KBM-7 (cell line): ENCODE measurements at regions not wholly inside any gene's neighbourhood (a gene's known extent, or its start where the extent isn't known, plus 50 kb on each side); places are given as distances from the start of the nearest gene placed in this dataset.

Source experiments
- DNase-seq: peaks from one replicate; pipeline ENCODE4 v3.0.0-alpha.2; 2015
- in situ Hi-C: fragments of 300-500 bp; cut with MboI; formaldehyde crosslinking; loops from 2 replicates; pipeline ENCODE4 v1.14.3; 2020; ENCODE audit warnings: low sequenced_read_pairs, low pct_unique_long_range_greater_than_20kb, mixed read lengths

DNA sequence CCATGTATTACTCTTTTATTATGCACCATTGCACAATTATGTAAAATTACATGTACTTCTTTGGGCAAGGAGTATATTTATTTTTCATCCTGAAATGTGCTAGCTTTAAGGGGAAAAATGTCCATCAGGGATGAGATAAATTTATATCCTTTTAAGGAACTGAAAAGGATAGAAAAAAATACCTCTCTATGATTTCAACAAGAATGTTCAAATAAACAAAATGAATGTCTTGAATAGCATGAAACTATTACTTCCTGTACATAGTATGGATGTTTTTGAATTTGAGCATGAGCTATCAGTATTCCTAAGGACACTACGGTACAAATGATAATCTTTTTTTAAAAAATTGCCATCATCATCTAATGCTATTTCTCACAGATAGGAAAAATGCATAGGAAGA lies 1611.9 kb upstream of the ZEB2 start:
- DNase-seq = no peak
- in situ Hi-C loops = no loop called here

- DNase-seq = no peak
- in situ Hi-C loops = no loop called here
Observed at GRCh38 chr2:146131048-146131447, 1611.1 kb upstream of the ZEB2 start.

GRCh38 chr2:146130290-146130689 lies 1610.4 kb upstream of the ZEB2 start:
- no peak for DNase-seq
- in situ Hi-C loops = no loop called here

DNA sequence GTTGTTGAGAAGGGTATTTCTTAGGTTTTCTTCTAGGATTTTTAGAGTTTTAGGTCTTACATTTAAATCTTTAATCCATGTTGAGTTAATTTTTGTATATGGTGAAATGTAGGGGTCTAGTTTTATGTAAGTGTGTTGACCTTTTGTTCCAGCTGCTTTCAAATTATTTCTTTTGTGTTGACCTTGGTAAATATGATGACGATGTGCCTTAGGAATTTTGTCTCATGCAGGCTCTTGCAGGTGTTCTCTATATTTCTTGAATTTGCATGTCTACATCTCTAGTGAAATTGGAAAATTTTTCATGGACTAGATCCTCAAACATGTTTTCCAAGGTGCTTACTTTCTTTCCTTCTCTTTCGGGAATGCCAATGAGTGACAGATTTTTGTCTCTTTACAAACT lies 1609.3 kb upstream of the ZEB2 start:
- in situ Hi-C loops = no loop called here
- no peak for DNase-seq

GRCh38 chr2:146128216-146128615 lies 1608.3 kb upstream of the ZEB2 start:
- in situ Hi-C loops = no loop called here
- DNase-seq = no peak

- in situ Hi-C loops = no loop called here
- DNase-seq = no peak
Observed at GRCh38 chr2:146125551-146125950, 1605.6 kb upstream of the ZEB2 start.

GRCh38 chr2:146124741-146125140 lies 1604.8 kb upstream of the ZEB2 start:
- no peak for DNase-seq
- in situ Hi-C loops = no loop called here

GRCh38 chr2:146123714-146124113 lies 1603.8 kb upstream of the ZEB2 start:
- no peak for DNase-seq
- in situ Hi-C loops = no loop called here

DNA sequence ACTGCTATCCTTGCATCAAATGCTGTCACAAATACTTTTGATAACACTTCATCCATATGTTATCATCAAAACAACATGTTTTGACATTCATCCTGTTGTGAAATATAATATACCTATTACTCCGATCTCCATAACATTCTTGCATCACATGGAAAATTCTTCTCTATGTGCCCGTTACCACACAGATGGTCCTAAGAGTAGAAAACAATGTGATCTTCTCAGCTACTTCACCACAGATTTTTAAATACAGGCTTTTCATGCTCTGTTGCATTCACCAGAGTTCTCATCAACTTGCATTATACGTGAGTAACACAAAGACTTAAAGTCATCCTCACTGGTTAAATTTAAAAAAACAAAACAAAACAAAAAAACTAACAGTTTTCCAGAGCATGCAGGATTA lies 1603.3 kb upstream of the ZEB2 start:
- in situ Hi-C loops = no loop called here
- no peak for DNase-seq

DNA sequence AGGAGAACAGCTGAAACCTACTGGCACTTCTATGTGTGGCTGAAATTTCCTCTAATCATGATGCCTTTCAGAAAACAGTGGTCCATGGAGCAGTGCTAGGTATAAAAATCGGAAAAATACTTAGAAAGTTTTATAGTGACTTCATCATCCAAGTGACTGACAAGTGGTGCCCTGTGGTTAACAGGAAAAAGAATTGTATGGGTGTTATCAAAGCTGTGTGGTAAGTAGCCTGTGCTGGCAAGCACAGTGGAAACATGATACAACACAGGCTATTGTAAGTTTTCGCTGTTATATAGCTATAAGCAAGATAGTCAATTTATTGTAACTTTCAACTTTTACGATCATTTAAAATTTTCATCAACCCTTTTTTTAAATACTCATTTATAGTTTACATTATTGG lies 1599.7 kb upstream of the ZEB2 start:
- in situ Hi-C loops = no loop called here
- no peak for DNase-seq

DNA sequence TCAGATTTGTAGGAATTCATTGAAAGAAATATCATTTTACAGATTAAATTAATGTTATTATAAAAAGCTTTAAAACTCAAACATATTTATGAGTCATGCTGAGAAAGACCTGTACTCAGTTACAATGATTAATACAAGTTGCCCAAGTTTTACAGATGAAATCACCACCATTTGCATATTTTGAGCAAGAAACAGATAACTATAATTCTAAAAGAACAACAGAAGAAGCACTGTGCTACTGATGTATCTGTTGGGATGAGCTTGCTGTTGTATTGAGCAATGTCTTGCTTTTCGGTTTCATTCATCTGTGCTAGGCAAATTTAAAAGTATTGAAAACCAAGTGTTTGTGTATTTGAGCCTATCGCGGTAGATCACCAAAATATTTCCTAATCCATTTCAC lies 1589.1 kb upstream of the ZEB2 start:
- in situ Hi-C loops = no loop called here
- DNase-seq = no peak

- in situ Hi-C loops = no loop called here
- DNase-seq = no peak
Observed at GRCh38 chr2:146094185-146094584, 1574.3 kb upstream of the ZEB2 start.

DNA sequence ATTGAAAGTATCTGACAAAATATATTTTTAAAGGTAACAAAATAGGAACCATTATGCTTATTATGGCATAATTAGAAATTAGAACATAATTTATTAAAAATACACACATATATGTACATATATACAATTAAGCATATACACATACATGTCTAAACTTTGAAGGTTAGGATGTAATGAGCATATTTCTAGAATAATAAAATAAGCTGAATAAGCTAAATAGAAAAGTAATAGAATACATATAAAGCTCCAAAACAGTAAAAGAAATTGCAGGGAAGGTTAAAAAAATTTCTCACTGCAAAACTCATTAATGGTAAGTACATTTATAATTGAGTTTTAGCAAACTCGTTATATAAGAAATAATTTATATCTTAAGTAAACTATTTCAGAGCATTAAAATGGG lies 1561.5 kb upstream of the ZEB2 start:
- in situ Hi-C loops = no loop called here
- DNase-seq = no peak

DNA sequence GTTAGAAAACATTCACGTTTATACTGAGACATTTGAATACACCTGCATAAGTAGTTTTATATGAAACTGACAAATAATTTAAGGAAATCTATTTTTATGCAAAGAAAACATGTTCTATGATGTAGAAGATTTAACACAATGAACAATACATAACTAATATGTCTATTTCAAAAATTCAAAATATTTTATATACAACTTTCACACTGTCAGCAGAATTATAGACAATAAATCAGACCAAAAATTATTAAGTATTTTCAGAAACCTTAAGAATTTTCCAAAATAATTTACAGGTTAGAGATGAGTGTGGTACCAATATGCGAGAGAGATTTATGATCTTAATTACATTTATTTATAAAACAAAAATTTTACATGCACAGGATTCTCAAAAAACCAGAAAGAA lies 1561.0 kb upstream of the ZEB2 start:
- DNase-seq = no peak
- in situ Hi-C loops = no loop called here

DNA sequence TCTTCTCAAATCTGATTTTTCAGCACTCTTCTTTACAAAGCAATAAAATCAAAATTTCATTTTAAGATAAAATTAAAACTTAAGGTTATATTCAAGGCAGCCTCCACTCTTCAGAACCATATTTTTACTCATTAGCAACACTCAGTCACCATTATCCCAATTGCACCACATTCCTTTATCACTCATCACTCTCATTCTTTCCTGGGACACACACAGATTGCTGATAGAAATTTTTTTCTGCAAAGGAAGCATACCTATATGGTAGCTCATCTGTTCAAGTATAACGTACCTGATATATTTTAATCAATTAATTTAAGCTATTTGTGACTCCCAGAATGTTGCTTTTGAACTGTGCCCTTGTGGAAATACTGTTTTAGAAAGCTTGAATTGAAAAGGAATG lies 1559.3 kb upstream of the ZEB2 start:
- DNase-seq = no peak
- in situ Hi-C loops = no loop called here

DNA sequence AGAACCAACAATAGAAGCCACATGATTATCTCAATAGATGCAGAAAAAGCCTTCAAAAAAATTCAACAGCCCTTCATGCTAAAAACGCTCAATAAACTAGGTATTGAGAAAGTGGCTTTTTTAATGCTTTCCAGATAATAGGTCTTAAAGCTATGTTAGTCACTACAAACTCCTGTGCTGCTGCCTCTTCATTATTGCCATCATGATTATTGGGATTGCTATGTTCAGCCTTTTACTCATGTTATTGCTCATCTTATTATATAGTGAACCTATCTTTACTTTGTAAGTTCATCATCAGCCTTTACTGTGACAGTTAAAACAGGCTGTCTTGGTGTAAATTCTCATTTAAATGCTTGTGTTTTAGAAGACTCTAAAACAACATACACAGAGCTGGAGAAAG lies 1557.2 kb upstream of the ZEB2 start:
- in situ Hi-C loops = no loop called here

DNA sequence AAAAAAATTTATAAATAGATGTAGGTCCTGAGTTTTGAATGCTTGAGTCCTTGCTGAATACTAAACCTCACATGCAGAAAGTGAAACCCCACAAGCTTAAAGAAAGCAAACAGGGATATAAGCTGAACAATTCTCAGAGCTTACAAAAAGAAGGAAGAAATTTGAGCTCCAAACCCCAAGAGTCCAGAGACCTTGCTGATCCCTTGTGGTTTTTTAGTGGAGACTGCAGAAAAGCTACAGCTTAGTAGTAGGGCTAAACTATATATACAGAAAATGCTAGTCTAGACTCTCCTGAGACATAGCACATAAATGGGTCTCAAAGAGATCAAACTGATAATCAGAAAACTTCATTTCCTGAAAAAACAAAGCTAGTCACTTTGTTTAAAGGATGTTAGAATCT lies 1548.1 kb upstream of the ZEB2 start:
- DNase-seq = no peak
- in situ Hi-C loops = no loop called here

More for the DNA sequence above, 1557.2 kb upstream of the ZEB2 start:
- DNase-seq = no peak

- DNase-seq = no peak
- in situ Hi-C loops = no loop called here
Observed at GRCh38 chr2:146048141-146048540, 1528.2 kb upstream of the ZEB2 start.

GRCh38 chr2:146041274-146041910 lies 1521.5 kb upstream of the ZEB2 start:
- in situ Hi-C loops = no loop called here
- no peak for DNase-seq

- in situ Hi-C loops = no loop called here
- DNase-seq = no peak
Observed at GRCh38 chr2:146040051-146040450, 1520.1 kb upstream of the ZEB2 start.

- no peak for DNase-seq
- in situ Hi-C loops = no loop called here
Observed at GRCh38 chr2:146038014-146038413, 1518.1 kb upstream of the ZEB2 start.
